Type B pancreatic cell (in vitro differentiated cells): ENCODE measurements at regions not wholly inside any gene's neighbourhood (a gene's known extent, or its start where the extent isn't known, plus 50 kb on each side); places are given as distances from the start of the nearest gene placed in this dataset.
A peak's percentile ranks its signal among the peaks of the same experiment; 100 is the strongest.

ENCODE experiments used
- DNase-seq: peaks from one replicate; pipeline ENCODE4 v3.0.0; 2021; ENCODE audit warnings: mixed read lengths; ENCODE audit not compliant: unreplicated experiment; ENCODE audit errors: extremely low spot score
- H3K27ac Mint-ChIP-seq: 2 replicates; pipeline ENCODE4 v1.8.0; 2021; ENCODE audit warnings: mild to moderate bottlenecking, mixed read lengths
- H3K27me3 Mint-ChIP-seq: 2 replicates; pipeline ENCODE4 v1.8.0; 2021; ENCODE audit warnings: mixed read lengths
- H3K36me3 Mint-ChIP-seq: 2 replicates; pipeline ENCODE4 v1.8.0; 2021; ENCODE audit warnings: mixed read lengths
- H3K4me1 Mint-ChIP-seq: one replicate; pipeline ENCODE4 v1.8.0; 2021; ENCODE audit warnings: mixed read lengths; ENCODE audit not compliant: unreplicated experiment
- H3K4me3 Mint-ChIP-seq: 2 replicates; pipeline ENCODE4 v1.8.0; 2021; ENCODE audit warnings: mild to moderate bottlenecking, mixed read lengths
- H3K9me3 Mint-ChIP-seq: 2 replicates; pipeline ENCODE4 v1.8.0; 2021; ENCODE audit warnings: mixed read lengths
- CTCF ChIP-seq: fragments of 200-600 bp; sonication (generic); conservative IDR thresholded peaks from 2 replicates; pipeline ENCODE4 v1.5.0; 2021; ENCODE audit warnings: antibody characterized with exemption, mild to moderate bottlenecking

DNA sequence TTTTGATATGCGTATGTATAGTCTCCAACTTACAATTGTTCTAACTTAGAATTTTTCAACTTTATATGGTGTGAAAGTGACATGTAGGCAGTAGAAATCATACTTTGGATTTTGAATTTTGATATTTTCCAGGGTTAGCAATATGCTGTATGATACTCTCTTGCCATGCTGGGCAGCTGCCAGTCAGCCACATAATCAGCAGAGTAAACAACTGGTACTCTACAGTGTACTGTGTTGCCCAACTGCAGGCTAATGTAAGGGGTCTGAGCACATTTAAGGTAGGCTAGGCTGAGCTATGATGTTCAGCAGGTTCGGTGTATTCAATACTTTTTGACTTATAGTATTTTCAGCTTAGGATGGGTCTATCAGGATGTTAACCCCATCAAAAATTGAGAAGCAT, 52.0 kb upstream of the RYK start:
- Mint-ChIP-seq H3K4me3 (no peak overlapping the region), H3K27ac (no peak overlapping the region), H3K27me3 (no peaks in the 10 kb centered on the region), H3K9me3 (no peaks in the 10 kb centered on the region), H3K36me3 (no peaks in the 10 kb centered on the region), H3K4me1 (no peaks in the 10 kb centered on the region)
- TF ChIP-seq CTCF: no peak
- no peak for DNase-seq

GRCh38 chr3:134300520-134300919, 49.9 kb upstream of the RYK start:
- no peaks in the 10 kb centered on the region for H3K27me3 Mint-ChIP-seq
- TF ChIP-seq CTCF: peak; percentile 34
- no peak overlapping the region for H3K4me3 Mint-ChIP-seq
- H3K27ac Mint-ChIP-seq: no peak overlapping the region
- no peaks in the 10 kb centered on the region for H3K4me1 Mint-ChIP-seq
- no peaks in the 10 kb centered on the region for H3K9me3 Mint-ChIP-seq
- DNase-seq: no peak
- H3K36me3 Mint-ChIP-seq: no peaks in the 10 kb centered on the region
